ENCODE measurements at regions not wholly inside any gene's neighbourhood (a gene's known extent, or its start where the extent isn't known, plus 50 kb on each side); places are given as distances from the start of the nearest gene placed in this dataset.

- TF ChIP-seq CTCF (IDR thresholded peaks at IDR 0.05; ENCODE audit: insufficient read depth, low read depth, low read length) (no peak), EZH2 (IDR thresholded peaks at IDR 0.05; ENCODE audit: insufficient read depth, low read length) (no peak)
These were observed 240.2 kb upstream of the C1orf174 start for GRCh38 chr1:4140241-4140640.
